SK-N-SH treated with all-trans-retinoic acid at 6 μM for 48 hours (cell line): ENCODE measurements at regions not wholly inside any gene's neighbourhood (a gene's known extent, or its start where the extent isn't known, plus 50 kb on each side); places are given as distances from the start of the nearest gene placed in this dataset.

Source experiments
- CREB5 ChIP-seq: fragments of 250-450 bp; sonication (Bioruptor Pico); IDR thresholded peaks from 2 replicates; pipeline ENCODE4 v1.5.1; 2020; ENCODE audit warnings: low read depth, mild to moderate bottlenecking, moderate library complexity
- CSDC2 ChIP-seq: fragments of 250-450 bp; sonication (Bioruptor Pico); IDR thresholded peaks from 2 replicates; pipeline ENCODE4 v1.5.0; 2020; ENCODE audit warnings: mild to moderate bottlenecking, moderate library complexity
- GLIS3 ChIP-seq: fragments of 250-450 bp; sonication (Bioruptor Pico); IDR thresholded peaks from 2 replicates; pipeline ENCODE4 v1.5.0; 2020; ENCODE audit warnings: mild to moderate bottlenecking, moderate library complexity
- PATZ1 ChIP-seq: fragments of 250-450 bp; sonication (Bioruptor Pico); IDR thresholded peaks from 2 replicates; pipeline ENCODE4 v1.8.0; 2020; ENCODE audit warnings: mild to moderate bottlenecking, moderate library complexity, borderline replicate concordance
- PPARA ChIP-seq: fragments of 250-450 bp; sonication (Bioruptor Pico); IDR thresholded peaks from 2 replicates; pipeline ENCODE4 v1.5.0; 2020; ENCODE audit warnings: mild to moderate bottlenecking, borderline replicate concordance
- RARB ChIP-seq: fragments of 250-450 bp; sonication (Bioruptor Pico); IDR thresholded peaks from 2 replicates; pipeline ENCODE4 v1.8.0; 2021; ENCODE audit warnings: mild to moderate bottlenecking, moderate library complexity
- TCF4 ChIP-seq: fragments of 250-450 bp; sonication (Bioruptor Pico); IDR thresholded peaks from 2 replicates; pipeline ENCODE4 v1.8.0; 2021; ENCODE audit warnings: mild to moderate bottlenecking, moderate library complexity, borderline replicate concordance
- ZC3H10 ChIP-seq: fragments of 250-450 bp; sonication (Bioruptor Pico); IDR thresholded peaks from 2 replicates; pipeline ENCODE4 v1.5.1; 2021; ENCODE audit warnings: mild to moderate bottlenecking, moderate library complexity
- ZFP3 ChIP-seq: fragments of 250-450 bp; sonication (Bioruptor Pico); IDR thresholded peaks from 2 replicates; pipeline ENCODE4 v1.5.0; 2020; ENCODE audit warnings: mild to moderate bottlenecking, moderate library complexity
- ZFP30 ChIP-seq: fragments of 450-650 bp; formaldehyde crosslinking; IDR thresholded peaks from 2 replicates; pipeline ENCODE4 v1.5.0; 2022; ENCODE audit warnings: mild to moderate bottlenecking, moderate library complexity
- ZNF8 ChIP-seq: fragments of 450-650 bp; formaldehyde crosslinking; IDR thresholded peaks from 2 replicates; pipeline ENCODE4 v1.5.0; 2020; ENCODE audit warnings: mild to moderate bottlenecking, moderate library complexity
- TF ChIP-seq, protein P1 (sequence below): fragments of 250-450 bp; sonication (Bioruptor Pico); IDR thresholded peaks from 2 replicates; pipeline ENCODE4 v1.8.0; 2021; ENCODE audit warnings: low read depth, mild to moderate bottlenecking, moderate library complexity, borderline replicate concordance

- TF ChIP-seq CREB5 (CRISPR knock-in tag) (no peak), PATZ1 (CRISPR knock-in tag) (no peak), GLIS3 (CRISPR knock-in tag) (no peak), RARB (CRISPR knock-in tag) (no peak), PPARA (no peak), ZFP30 (CRISPR knock-in tag) (no peak), ZFP3 (CRISPR knock-in tag) (no peak), TCF4 (no peak), ZC3H10 (no peak), CSDC2 (CRISPR knock-in tag) (no peak), ZNF8 (CRISPR knock-in tag) (no peak)
- TF ChIP-seq, protein P1, sequence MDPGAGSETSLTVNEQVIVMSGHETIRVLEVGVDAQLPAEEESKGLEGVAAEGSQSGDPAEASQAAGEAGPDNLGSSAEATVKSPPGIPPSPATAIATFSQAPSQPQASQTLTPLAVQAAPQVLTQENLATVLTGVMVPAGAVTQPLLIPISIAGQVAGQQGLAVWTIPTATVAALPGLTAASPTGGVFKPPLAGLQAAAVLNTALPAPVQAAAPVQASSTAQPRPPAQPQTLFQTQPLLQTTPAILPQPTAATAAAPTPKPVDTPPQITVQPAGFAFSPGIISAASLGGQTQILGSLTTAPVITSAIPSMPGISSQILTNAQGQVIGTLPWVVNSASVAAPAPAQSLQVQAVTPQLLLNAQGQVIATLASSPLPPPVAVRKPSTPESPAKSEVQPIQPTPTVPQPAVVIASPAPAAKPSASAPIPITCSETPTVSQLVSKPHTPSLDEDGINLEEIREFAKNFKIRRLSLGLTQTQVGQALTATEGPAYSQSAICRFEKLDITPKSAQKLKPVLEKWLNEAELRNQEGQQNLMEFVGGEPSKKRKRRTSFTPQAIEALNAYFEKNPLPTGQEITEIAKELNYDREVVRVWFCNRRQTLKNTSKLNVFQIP = no peak
These were observed 459.7 kb upstream of the FAT1 start for GRCh38 chr4:187183346-187183745.
